GM12891 (cell line): ENCODE measurements at regions not wholly inside any gene's neighbourhood (a gene's known extent, or its start where the extent isn't known, plus 50 kb on each side); places are given as distances from the start of the nearest gene placed in this dataset.
"Not testable (repeated sequence)": the region's sequence is repeated elsewhere in the genome, so short reads cannot be mapped to it uniquely, and the experiment has no call there.

ENCODE experiments used
- DNase-seq: peaks from one replicate; pipeline ENCODE4 v3.0.0; 2011; ENCODE audit warnings: low spot score; ENCODE audit not compliant: insufficient read length
- FAIRE-seq: peaks from 2 replicates; lab custom pipeline; 2011; peaks lifted over from hg19 to GRCh38; lab: Jason Lieb, UNC
- PAX5 ChIP-seq: IDR thresholded peaks from 2 replicates; pipeline ENCODE4 v1.6.1; 2011; ENCODE audit warnings: low read length, moderate library complexity, mild to moderate bottlenecking; ENCODE audit not compliant: insufficient read depth, severe bottlenecking
- POLR2A ChIP-seq: IDR thresholded peaks from 2 replicates; pipeline ENCODE4 v1.6.1; 2011; ENCODE audit warnings: low read depth, low read length, control low read depth
- POLR2AphosphoS5 ChIP-seq: IDR thresholded peaks from 2 replicates; pipeline ENCODE4 v1.6.1; 2011; ENCODE audit warnings: low read depth, low read length, control low read depth
- POU2F2 ChIP-seq: IDR thresholded peaks from 2 replicates; pipeline ENCODE4 v1.6.1; 2011; ENCODE audit warnings: low read depth, mild to moderate bottlenecking, control low read depth, low read length, moderate library complexity
- SPI1 ChIP-seq: IDR thresholded peaks from 2 replicates; pipeline ENCODE4 v1.6.1; 2011; ENCODE audit warnings: low read depth, low read length, control low read depth
- TAF1 ChIP-seq: IDR thresholded peaks from 2 replicates; pipeline ENCODE4 v1.6.1; 2011; ENCODE audit warnings: low read depth, low read length, control low read depth

GRCh38 chr5:120806202-120806601, 342.1 kb downstream of the PRR16 start:
- DNase-seq (no peak), FAIRE-seq (no peak)
- TF ChIP-seq SPI1: no peak
- TF ChIP-seq PAX5: no peak

GRCh38 chr5:120808135-120808534, 344.0 kb downstream of the PRR16 start:
- FAIRE-seq (no peak), DNase-seq (no peak)
- TF ChIP-seq POLR2A: no peak
- no peak for TF ChIP-seq TAF1

GRCh38 chr5:120808606-120809005, 344.5 kb downstream of the PRR16 start:
- TF ChIP-seq SPI1: no peak
- no peak for TF ChIP-seq POLR2AphosphoS5
- TF ChIP-seq TAF1: no peak
- TF ChIP-seq PAX5: no peak
- TF ChIP-seq POU2F2: no peak
- TF ChIP-seq POLR2A: no peak
- no peak for DNase-seq
- FAIRE-seq: no peak

DNA sequence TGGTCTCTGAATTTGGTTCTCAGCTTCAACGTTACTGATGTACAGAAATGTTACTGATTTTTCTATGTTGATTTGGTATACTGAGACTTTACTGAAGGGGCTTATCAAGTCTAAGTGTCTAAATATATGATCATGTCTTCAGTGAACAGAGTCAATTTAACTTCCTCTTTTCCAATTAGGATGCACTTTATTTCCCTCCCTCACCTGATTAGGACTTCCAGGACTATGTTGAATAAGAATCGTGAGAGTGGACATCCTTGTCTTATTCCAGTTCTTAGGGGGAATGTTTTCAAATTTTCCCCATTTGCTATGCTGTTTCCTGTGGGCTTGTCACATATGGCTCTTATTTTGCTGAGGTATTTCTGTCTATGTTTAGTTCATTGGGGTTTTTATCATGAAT, 349.5 kb downstream of the PRR16 start:
- FAIRE-seq: no peak
- TF ChIP-seq PAX5 (no peak), POLR2AphosphoS5 (no peak), POU2F2 (no peak), TAF1 (no peak), POLR2A (no peak)
- DNase-seq: no peak

- TF ChIP-seq SPI1: no peak
- no peak for TF ChIP-seq POLR2A
- TF ChIP-seq POLR2AphosphoS5: no peak
- no peak for TF ChIP-seq PAX5
- no peak for TF ChIP-seq POU2F2
- TF ChIP-seq TAF1: no peak
- FAIRE-seq (no peak), DNase-seq (no peak)
Measured at GRCh38 chr5:120817044-120817985, 353.2 kb downstream of the PRR16 start.

DNA sequence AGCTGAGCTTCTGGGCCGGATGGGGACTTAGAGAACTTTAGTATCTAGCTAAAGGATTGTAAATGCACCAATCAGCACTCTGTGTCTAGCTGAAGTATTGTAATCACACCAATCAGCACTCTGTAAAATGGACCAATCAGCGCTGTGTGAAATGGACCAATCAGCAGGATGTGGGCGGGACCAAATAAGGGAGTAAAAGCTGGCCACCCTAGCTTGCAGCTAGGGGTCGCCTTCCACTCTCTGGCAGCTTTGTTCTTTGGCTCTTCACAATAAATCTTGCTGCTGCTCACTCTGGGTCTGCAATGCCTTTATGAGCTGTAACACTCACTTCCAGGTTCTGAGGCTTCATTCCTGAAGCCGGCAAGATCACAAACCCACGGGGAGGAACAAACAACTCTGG, 354.0 kb downstream of the PRR16 start:
- FAIRE-seq: no peak
- no peak for DNase-seq
- no peak for TF ChIP-seq POU2F2
- TF ChIP-seq TAF1: no peak
- no peak for TF ChIP-seq PAX5
- TF ChIP-seq POLR2A: no peak
- TF ChIP-seq SPI1: no peak

DNA sequence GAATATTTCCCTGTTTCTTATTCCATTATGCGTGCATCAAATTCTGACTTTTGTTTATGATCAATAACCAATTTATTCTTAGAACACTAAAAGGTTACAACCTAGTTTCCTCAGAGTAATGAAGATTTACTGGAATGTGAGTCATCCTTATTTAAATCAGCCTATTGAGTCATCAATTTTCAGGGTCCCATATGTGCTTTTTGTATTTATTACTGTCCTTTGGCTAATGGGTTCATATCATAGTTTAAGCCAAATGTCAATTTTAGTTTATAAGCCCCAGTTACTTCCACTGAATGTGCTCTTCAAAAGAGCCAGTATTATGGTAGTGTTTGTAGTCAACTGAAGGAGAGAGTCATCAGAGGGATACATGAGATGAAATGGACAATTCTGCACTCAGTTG, 359.2 kb downstream of the PRR16 start:
- no peak for FAIRE-seq
- TF ChIP-seq SPI1 (no peak), POLR2AphosphoS5 (no peak), POLR2A (no peak), POU2F2 (no peak), PAX5 (no peak), TAF1 (no peak)
- DNase-seq: no peak

- not testable (repeated sequence) for FAIRE-seq, DNase-seq
Measured at GRCh38 chr5:120831646-120832045, 367.5 kb downstream of the PRR16 start.

DNA sequence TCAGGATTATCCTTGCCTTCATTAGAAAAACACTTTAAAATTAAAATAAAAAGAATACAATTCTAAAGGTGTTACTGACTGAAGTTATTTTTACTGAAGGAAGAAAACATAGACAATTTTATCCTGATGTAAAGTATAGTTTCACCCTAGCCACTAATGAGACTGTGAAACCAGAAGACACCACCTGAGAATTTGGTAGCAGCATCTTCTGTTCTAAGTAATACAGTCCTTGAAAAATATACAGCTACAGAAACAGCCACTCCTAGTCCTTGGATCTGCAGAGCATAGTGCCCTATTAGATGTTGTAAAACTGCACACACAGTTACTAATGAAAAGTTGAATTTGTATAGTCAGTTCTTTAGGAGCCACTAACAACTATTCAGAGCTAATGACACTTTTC, 377.7 kb downstream of the PRR16 start:
- no peak for DNase-seq
- TF ChIP-seq SPI1 (no peak), POU2F2 (no peak), TAF1 (no peak), PAX5 (no peak), POLR2A (no peak), POLR2AphosphoS5 (no peak)
- no peak for FAIRE-seq

GRCh38 chr5:120843390-120843980, 379.4 kb downstream of the PRR16 start:
- FAIRE-seq (no peak), DNase-seq (no peak)

More at GRCh38 chr5:120843390-120843980, 379.4 kb downstream of the PRR16 start:
- TF ChIP-seq POLR2A (no peak), SPI1 (no peak), TAF1 (no peak), POU2F2 (no peak), POLR2AphosphoS5 (no peak)
